Islet of Langerhans (tissue), 1 donor: ENCODE measurements at regions not wholly inside any gene's neighbourhood (a gene's known extent, or its start where the extent isn't known, plus 50 kb on each side); places are given as distances from the start of the nearest gene placed in this dataset.
"Not testable (repeated sequence)": the region's sequence is repeated elsewhere in the genome, so short reads cannot be mapped to it uniquely, and the experiment has no call there.

ENCODE experiments used
- FAIRE-seq: peaks from one replicate; lab custom pipeline; 2011; peaks lifted over from hg19 to GRCh38; lab: Jason Lieb, UNC

DNA sequence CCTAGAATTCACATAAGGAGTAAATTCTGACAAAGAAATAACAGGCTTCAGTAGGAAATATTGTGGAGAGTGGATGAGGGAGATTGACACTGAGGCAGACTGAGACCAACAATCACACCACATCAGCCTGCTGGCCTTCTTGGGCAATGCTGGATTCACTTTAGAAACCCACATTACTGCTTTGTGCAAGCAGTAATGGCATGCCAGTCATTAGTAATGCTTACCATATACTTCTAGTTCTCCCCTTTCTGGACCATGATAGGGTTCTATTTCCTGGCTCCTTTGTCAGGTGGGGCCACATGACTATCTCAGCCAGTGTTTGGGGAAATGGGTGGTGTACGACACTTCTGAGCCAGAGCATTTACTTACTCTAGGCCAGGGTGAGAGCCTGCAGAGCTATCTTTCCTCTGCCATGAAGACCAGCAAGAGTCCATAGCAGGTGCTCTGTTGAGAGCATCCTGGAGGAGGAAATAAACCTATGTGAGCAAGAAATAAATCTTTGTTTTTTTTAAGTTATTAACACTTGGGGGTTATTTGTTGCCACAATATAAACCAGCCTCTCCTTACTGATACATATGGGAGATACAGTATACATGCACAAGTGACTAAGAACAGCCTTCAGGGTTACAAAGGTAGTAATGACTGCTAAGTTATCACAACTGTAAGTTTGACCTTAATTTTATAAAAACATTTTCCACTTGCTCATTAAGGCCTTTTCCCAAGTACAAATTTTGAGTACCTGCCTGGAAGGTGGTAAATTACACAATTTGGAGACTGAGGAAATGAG is 89.3 kb upstream of the TANK start:
- FAIRE-seq = no peak

DNA sequence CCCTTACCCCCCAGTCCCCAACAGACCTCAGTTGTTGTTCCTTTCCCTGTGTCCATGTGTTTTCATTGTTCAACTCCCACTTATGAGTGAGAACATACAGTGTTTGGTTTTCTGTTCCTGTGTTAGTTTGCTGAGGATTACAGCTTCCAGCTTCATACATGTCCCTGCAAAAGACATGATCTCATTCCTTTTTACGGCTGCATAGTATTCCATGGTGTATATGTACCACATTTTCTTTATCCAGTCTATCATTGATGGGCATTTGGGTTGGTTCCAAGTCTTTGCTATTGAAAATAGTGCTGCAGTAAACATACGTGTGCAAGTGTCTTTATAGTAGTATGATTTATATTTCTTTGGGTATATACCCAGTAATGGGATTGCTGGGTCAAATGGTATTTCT is 87.8 kb upstream of the TANK start:
- not testable (repeated sequence) for FAIRE-seq

GRCh38 chr2:161075701-161076100 is 84.5 kb upstream of the TANK start:
- FAIRE-seq = no peak

GRCh38 chr2:161076936-161077335 is 83.3 kb upstream of the TANK start:
- no peak for FAIRE-seq

GRCh38 chr2:161077367-161078210 is 82.6 kb upstream of the TANK start:
- FAIRE-seq = no peak

DNA sequence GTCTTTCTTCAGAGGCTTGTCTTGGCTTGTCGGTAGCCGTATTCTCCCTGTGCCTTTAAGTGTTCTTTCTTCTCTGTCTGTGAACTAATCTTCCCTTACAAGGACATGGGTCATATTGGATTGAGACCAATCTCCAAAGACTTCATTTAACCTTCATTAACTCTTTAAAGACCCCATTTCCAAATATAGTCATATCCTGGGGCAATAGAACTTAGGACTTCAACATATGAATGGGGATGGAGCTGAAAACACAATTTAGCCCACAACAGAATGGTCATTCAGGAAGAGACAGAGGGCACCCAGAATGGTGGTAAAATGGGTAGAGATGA is 82.1 kb upstream of the TANK start:
- FAIRE-seq = no peak

GRCh38 chr2:161085149-161085548 is 75.1 kb upstream of the TANK start:
- FAIRE-seq = no peak

- FAIRE-seq = no peak
Observed at GRCh38 chr2:161088658-161089350, 71.4 kb upstream of the TANK start.

DNA sequence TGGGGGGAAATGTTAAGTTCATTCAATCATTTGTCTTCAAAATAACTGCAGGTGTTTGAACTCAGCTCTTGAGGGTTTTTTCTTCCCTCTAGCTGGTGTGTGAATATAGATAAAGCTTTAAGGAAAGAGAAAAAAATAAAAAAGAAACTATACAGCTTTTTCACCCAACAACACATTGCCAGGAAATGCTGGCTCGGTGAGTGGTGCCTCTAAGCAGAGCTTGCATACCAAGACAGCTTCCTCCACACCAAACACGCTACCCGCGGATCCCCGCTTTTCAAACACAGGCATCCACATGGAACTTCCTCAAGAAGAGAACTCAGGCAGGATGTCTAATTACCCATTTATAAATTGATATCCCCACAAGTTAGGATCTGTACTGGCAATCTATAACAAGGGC is 69.8 kb upstream of the TANK start:
- FAIRE-seq = no peak

GRCh38 chr2:161095314-161095713 is 64.9 kb upstream of the TANK start:
- FAIRE-seq = no peak

- no peak for FAIRE-seq
Observed at GRCh38 chr2:161096336-161096735, 63.9 kb upstream of the TANK start.

GRCh38 chr2:161097157-161097556 is 63.1 kb upstream of the TANK start:
- FAIRE-seq = no peak

- no peak for FAIRE-seq
Observed at GRCh38 chr2:161100211-161100895, 59.9 kb upstream of the TANK start.

- FAIRE-seq = no peak
Observed at GRCh38 chr2:161101406-161101805, 58.8 kb upstream of the TANK start.

- FAIRE-seq = no peak
Observed at GRCh38 chr2:161102770-161103450, 57.3 kb upstream of the TANK start.

- no peak for FAIRE-seq
Observed at GRCh38 chr2:161103451-161103831, 56.8 kb upstream of the TANK start.

DNA sequence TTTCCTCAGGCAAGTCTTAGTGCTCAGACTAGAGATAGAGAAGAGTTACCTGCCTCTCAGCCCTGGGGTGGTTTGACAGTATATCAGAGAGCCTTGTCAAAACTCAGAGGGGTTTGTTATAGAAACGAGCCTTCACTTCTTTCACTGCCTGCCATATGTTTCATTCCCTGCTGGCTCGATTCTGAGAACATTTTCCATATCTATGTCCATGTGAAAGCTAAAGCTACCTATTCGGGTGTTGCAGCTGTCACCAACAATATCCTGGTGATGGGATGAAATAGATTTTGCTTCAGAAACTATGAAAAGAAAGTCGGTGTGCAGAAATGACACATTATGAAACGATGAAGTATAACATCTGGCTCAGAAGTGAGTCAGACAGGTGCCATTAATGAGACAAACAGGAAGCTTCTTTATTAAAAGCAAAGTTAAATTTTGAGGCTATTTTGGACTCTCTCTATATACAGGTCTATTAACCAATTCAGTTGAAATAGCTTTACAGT is 56.1 kb upstream of the TANK start:
- FAIRE-seq = no peak

DNA sequence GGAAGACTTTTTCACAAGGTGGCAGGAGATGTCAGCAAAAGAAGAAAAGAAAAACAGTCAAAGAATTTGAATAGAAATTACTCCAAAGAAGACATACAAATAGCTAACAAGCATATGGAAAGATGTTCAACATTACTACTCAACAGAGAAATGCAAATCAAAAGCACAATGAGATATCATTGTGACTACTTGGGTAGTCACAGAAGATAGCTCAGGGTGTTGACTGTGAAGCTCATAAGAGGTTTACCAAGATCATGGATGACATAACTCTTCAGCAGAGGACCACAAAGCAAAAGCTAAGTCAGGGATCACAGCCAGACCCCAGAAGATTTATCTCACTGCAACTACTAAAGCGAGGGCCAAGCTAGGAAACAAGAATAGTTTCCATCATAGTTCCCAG is 53.0 kb upstream of the TANK start:
- no peak for FAIRE-seq
